GM19468 (cell line): ENCODE measurements at regions not wholly inside any gene's neighbourhood (a gene's known extent, or its start where the extent isn't known, plus 50 kb on each side); places are given as distances from the start of the nearest gene placed in this dataset.

Experiments
- ATAC-seq: cut with Tn5 transposase; IDR thresholded peaks from one replicate; pipeline ENCODE4 v1.9.1; 2021; ENCODE audit warnings: mild to moderate bottlenecking, moderate library complexity, moderate number of reproducible peaks; ENCODE audit not compliant: unreplicated experiment; ENCODE audit errors: extremely low read depth

- ATAC-seq, result no peak
These were observed 318.9 kb upstream of the USP25 start for GRCh38 chr21:15410853-15411252.

GRCh38 chr21:15414057-15414456 lies 315.7 kb upstream of the USP25 start:
- no peak for ATAC-seq

- ATAC-seq, result no peak
These were observed 314.1 kb upstream of the USP25 start for GRCh38 chr21:15415541-15416261.

- ATAC-seq, result no peak
These were observed 308.3 kb upstream of the USP25 start for GRCh38 chr21:15421441-15421881.

- no peak for ATAC-seq
These were observed 307.8 kb upstream of the USP25 start for GRCh38 chr21:15421947-15422346.

- no peak for ATAC-seq
These were observed 307.0 kb upstream of the USP25 start for GRCh38 chr21:15422783-15423182.

GRCh38 chr21:15423676-15424445 lies 305.9 kb upstream of the USP25 start:
- ATAC-seq, result no peak

- no peak for ATAC-seq
These were observed 304.7 kb upstream of the USP25 start for GRCh38 chr21:15425049-15425448.

- no peak for ATAC-seq
These were observed 299.8 kb upstream of the USP25 start for GRCh38 chr21:15430023-15430422.

GRCh38 chr21:15430577-15430976 lies 299.2 kb upstream of the USP25 start:
- no peak for ATAC-seq

GRCh38 chr21:15431053-15431452 lies 298.7 kb upstream of the USP25 start:
- no peak for ATAC-seq

GRCh38 chr21:15433091-15433490 lies 296.7 kb upstream of the USP25 start:
- ATAC-seq, result no peak

GRCh38 chr21:15434163-15434905 lies 295.4 kb upstream of the USP25 start:
- no peak for ATAC-seq

GRCh38 chr21:15436031-15436430 lies 293.8 kb upstream of the USP25 start:
- no peak for ATAC-seq

- ATAC-seq, result peak; percentile 75
These were observed 291.9 kb upstream of the USP25 start for GRCh38 chr21:15437883-15438282.

GRCh38 chr21:15439726-15440125 lies 290.1 kb upstream of the USP25 start:
- ATAC-seq, result no peak

GRCh38 chr21:15441060-15441493 lies 288.7 kb upstream of the USP25 start:
- ATAC-seq, result no peak

- no peak for ATAC-seq
These were observed 287.8 kb upstream of the USP25 start for GRCh38 chr21:15441992-15442391.

- ATAC-seq, result no peak
These were observed 286.9 kb upstream of the USP25 start for GRCh38 chr21:15442743-15443469.

GRCh38 chr21:15443740-15444117 lies 286.1 kb upstream of the USP25 start:
- ATAC-seq, result no peak
